Right atrium auricular region (tissue), 2 donors: ENCODE measurements at regions not wholly inside any gene's neighbourhood (a gene's known extent, or its start where the extent isn't known, plus 50 kb on each side); places are given as distances from the start of the nearest gene placed in this dataset.

Source experiments
- DNase-seq: peaks from one replicate; pipeline ENCODE4 v3.0.0-alpha.2; 2019; ENCODE audit warnings: low spot score
- H3K27ac ChIP-seq, 2 donors: fragments of 200-600 bp; sonication (generic); 1 replicate in 1 of 2; 2 replicates in 1 of 2; pipeline ENCODE4 v1.5.1; 2016 to 2019
- H3K27me3 ChIP-seq, 2 donors: fragments of 200-600 bp; sonication (generic); one replicate each; pipeline versions ENCODE4 v1.5.1 to v1.6.0; 2017 to 2019
- H3K36me3 ChIP-seq: fragments of 200-600 bp; sonication (generic); one replicate; pipeline ENCODE4 v1.5.1; 2016
- H3K4me1 ChIP-seq, 2 donors: fragments of 200-600 bp; sonication (generic); one replicate each; pipeline versions ENCODE4 v1.5.1 to v1.6.0; 2017 to 2019
- H3K4me3 ChIP-seq, 2 donors: fragments of 200-600 bp; sonication (generic); 1 replicate in 1 of 2; 2 replicates in 1 of 2; pipeline ENCODE4 v1.5.1; 2017 to 2019; ENCODE audit warnings: mild to moderate bottlenecking in 1 of 2, moderate library complexity in 1 of 2
- H3K9me3 ChIP-seq, 2 donors: fragments of 200-600 bp; sonication (generic); one replicate each; pipeline ENCODE4 v1.5.1; 2019
- TF ChIP-seq, protein P1 (sequence below), 2 donors: fragments of 200-600 bp; sonication (generic); IDR thresholded peaks; one replicate each; pipeline ENCODE4 v1.5.1; 2019; ENCODE audit warnings: antibody characterized with exemption in 2 of 2

DNA sequence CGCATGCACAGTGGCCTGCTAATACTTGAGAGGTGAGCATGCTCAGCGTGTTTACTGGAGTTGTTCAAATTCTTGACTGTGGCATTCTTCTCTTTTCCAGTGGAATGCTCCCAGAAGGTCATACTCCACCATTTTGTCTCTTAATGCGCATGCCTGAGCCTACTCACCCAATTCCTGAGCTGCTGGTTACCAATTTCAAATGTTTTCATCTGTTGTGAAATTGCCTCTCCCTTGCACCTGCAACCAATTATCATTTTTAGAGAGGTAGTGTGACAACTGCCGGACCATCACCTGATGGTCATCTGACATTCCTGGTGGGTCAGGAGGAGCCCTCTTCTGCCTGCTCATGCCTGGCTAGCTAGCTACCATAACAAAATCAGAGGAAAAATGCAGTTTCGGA, 82.2 kb upstream of the LIFR start:
- TF ChIP-seq, protein P1, sequence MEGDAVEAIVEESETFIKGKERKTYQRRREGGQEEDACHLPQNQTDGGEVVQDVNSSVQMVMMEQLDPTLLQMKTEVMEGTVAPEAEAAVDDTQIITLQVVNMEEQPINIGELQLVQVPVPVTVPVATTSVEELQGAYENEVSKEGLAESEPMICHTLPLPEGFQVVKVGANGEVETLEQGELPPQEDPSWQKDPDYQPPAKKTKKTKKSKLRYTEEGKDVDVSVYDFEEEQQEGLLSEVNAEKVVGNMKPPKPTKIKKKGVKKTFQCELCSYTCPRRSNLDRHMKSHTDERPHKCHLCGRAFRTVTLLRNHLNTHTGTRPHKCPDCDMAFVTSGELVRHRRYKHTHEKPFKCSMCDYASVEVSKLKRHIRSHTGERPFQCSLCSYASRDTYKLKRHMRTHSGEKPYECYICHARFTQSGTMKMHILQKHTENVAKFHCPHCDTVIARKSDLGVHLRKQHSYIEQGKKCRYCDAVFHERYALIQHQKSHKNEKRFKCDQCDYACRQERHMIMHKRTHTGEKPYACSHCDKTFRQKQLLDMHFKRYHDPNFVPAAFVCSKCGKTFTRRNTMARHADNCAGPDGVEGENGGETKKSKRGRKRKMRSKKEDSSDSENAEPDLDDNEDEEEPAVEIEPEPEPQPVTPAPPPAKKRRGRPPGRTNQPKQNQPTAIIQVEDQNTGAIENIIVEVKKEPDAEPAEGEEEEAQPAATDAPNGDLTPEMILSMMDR (IDR thresholded peaks at IDR 0.05), result no peak
- H3K36me3 ChIP-seq, result no peaks in the 10 kb centered on the region

DNA sequence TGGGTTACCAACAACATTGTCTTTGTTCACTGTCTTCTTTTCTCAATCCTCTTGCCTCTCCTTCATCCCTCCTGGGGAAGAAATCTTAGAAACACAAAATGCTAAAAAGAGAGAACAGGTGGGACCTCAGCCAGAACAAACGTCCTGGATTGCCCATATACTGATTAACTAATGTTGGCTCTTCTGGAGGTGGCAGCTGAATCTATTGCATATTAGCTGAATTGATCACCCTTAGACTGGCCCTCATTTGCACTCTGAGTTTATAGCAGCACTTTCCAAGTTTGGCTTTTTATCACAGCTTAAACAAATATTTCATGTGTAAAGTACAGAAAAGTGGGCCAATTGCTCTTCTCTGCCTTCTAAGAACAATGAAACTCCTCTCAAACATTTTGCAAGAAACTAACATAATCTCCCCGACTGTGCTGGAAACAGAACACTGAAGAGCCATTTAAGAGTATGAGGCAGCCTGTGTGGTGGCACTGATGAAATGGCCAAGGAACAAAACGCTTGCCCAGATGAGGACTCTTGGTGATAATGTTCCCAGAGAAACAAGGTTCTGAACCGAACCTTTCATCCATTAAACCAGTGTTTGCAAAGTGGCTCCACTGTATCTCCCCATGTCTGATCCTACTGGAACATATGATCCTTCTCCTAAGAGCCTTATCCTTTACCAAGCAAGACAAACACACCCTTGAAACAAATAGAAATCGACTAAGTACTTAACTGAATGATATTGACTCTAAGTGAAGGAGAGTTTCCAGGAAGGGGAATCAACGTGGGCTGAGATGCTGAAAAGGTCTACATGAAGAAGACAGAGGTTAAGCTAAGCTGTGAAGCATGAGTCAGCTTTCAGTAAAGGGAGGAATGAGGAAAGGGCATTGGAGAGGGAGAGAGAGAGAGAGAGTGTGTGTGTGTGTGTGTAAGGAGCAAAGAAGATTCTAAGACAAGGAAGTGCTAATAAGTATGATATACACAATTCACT, 83.2 kb upstream of the LIFR start:
- Histone ChIP-seq H3K4me1 (no peaks in the 10 kb centered on the region), H3K36me3 (no peaks in the 10 kb centered on the region), H3K9me3 (no peaks in the 10 kb centered on the region), H3K27me3 (no peaks in the 10 kb centered on the region), H3K4me3 (no peak overlapping the region), H3K27ac (no peak overlapping the region)
- TF ChIP-seq, protein P1 (IDR thresholded peaks at IDR 0.05), result no peak
- no peak for DNase-seq

More for the DNA sequence above, 82.2 kb upstream of the LIFR start:
- Histone ChIP-seq H3K9me3 (no peaks in the 10 kb centered on the region), H3K27ac (no peak overlapping the region), H3K4me1 (no peaks in the 10 kb centered on the region), H3K4me3 (no peak overlapping the region), H3K27me3 (no peaks in the 10 kb centered on the region)
- DNase-seq, result no peak

DNA sequence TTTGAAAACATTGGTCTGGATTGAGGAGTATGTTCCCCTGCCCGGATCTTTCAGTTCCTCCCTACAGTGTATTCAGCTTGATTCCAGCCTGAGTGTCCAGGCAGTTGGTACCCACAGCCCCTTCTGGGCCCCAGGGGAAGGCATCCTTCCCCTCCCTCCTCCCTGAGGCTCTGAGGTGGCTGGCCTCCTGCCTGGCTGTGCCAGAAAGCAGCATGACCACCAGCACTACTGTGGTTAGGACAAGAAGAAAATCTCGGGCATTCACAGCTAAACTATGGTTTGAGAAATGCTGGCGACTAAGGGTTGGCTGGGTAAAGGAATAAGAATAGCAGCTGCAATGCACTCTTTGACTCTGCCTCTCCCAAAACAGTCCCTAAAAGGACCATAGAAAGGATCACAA, 84.6 kb upstream of the LIFR start:
- no peak overlapping the region for H3K4me3 ChIP-seq
- H3K4me1 ChIP-seq, result no peaks in the 10 kb centered on the region
- DNase-seq, result no peak
- H3K27ac ChIP-seq, result no peak overlapping the region
- no peaks in the 10 kb centered on the region for H3K9me3 ChIP-seq
- H3K27me3 ChIP-seq, result no peaks in the 10 kb centered on the region
- no peaks in the 10 kb centered on the region for H3K36me3 ChIP-seq
- TF ChIP-seq, protein P1 (IDR thresholded peaks at IDR 0.05), result no peak

DNA sequence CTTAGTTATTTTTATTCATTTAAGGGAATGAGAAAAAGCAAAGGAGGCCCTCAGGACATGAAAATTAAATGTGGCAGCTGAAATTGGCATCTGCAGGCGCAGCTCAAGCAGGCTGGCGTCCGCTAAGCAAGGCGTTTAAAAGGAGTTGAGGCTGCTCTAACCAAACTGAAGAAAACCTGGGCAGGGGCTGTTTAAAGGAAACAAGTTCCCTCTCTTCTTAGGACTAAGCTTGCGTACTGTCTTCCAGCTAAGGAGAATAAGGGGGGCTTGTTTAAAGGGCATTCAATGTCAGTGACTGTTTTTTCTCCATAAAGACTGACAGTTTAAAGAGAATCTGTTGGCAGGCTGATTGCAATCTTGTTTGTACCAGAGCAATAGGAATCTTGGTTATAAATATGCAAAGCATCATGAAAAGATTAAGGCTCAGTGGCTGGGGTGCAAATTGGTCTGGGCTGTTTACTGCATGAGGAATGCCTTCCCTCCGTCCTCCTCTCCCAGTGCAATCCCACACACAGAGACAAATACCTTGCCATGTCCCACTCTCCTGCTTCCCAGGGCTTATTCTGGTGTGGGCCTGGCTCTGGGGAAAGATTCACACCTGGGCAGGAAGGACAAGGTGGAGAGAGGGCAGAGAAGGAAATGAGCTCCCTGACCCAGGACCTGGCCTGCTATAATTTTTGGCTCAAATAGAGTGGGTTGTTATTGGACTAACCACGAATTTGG, 85.9 kb upstream of the LIFR start:
- TF ChIP-seq, protein P1 (IDR thresholded peaks at IDR 0.05), result no peak
- no peak for DNase-seq
- Histone ChIP-seq H3K4me1 (no peaks in the 10 kb centered on the region), H3K27ac (no peak overlapping the region), H3K9me3 (no peaks in the 10 kb centered on the region), H3K4me3 (no peak overlapping the region), H3K27me3 (no peaks in the 10 kb centered on the region), H3K36me3 (no peaks in the 10 kb centered on the region)

DNA sequence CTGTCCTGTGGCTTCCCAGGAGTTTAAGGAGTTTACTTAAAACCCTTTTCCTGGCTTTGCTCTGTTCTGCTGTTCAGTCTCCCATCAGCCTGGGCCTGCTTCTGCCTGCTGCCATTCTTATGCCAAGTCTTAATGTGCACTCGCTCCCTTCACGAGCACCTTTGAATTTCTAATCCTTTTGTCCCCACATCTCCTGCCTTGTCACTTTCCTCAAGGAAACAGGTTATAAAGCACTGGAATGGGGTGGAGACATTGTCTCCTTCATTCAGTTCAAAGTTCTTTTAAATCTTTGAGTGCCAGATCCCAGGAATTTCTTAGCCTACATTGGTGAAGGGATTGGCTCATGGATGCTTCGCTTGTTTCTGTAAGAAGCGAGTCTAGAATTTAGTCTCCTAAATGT, 87.2 kb upstream of the LIFR start:
- no peak overlapping the region for H3K27ac ChIP-seq

More for the DNA sequence above, 87.2 kb upstream of the LIFR start:
- H3K9me3 ChIP-seq, result no peaks in the 10 kb centered on the region
- no peak overlapping the region for H3K4me3 ChIP-seq
- DNase-seq, result no peak
- H3K4me1 ChIP-seq, result no peaks in the 10 kb centered on the region
- TF ChIP-seq, protein P1 (IDR thresholded peaks at IDR 0.05), result no peak
- H3K27me3 ChIP-seq, result no peaks in the 10 kb centered on the region
- H3K36me3 ChIP-seq, result no peaks in the 10 kb centered on the region
